ENCODE measurements at regions not wholly inside any gene's neighbourhood (a gene's known extent, or its start where the extent isn't known, plus 50 kb on each side); places are given as distances from the start of the nearest gene placed in this dataset.

- no peak for DNase-seq
These were observed 1777.8 kb upstream of the TENM3 start for GRCh38 chr4:180465364-180465763.

GRCh38 chr4:180483036-180483435 is 1760.2 kb upstream of the TENM3 start:
- DNase-seq, result no peak

GRCh38 chr4:180485407-180485806 is 1757.8 kb upstream of the TENM3 start:
- no peak for DNase-seq

GRCh38 chr4:180486342-180486741 is 1756.9 kb upstream of the TENM3 start:
- DNase-seq, result no peak

GRCh38 chr4:180489787-180490186 is 1753.4 kb upstream of the TENM3 start:
- no peak for DNase-seq

GRCh38 chr4:180491210-180491609 is 1752.0 kb upstream of the TENM3 start:
- no peak for DNase-seq

GRCh38 chr4:180493299-180493698 is 1749.9 kb upstream of the TENM3 start:
- no peak for DNase-seq

GRCh38 chr4:180500154-180500553 is 1743.0 kb upstream of the TENM3 start:
- no peak for DNase-seq

GRCh38 chr4:180512801-180513475 is 1730.3 kb upstream of the TENM3 start:
- DNase-seq, result no peak

GRCh38 chr4:180518906-180519305 is 1724.3 kb upstream of the TENM3 start:
- DNase-seq, result no peak

GRCh38 chr4:180521181-180521580 is 1722.0 kb upstream of the TENM3 start:
- DNase-seq, result no peak

- no peak for DNase-seq
These were observed 1717.6 kb upstream of the TENM3 start for GRCh38 chr4:180525523-180526077.

- DNase-seq, result no peak
These were observed 1715.2 kb upstream of the TENM3 start for GRCh38 chr4:180528003-180528402.

- no peak for DNase-seq
These were observed 1712.4 kb upstream of the TENM3 start for GRCh38 chr4:180530787-180531186.

- no peak for DNase-seq
These were observed 1710.5 kb upstream of the TENM3 start for GRCh38 chr4:180532691-180533090.

- DNase-seq, result no peak
These were observed 1704.7 kb upstream of the TENM3 start for GRCh38 chr4:180538384-180539057.

GRCh38 chr4:180539284-180539683 is 1703.9 kb upstream of the TENM3 start:
- DNase-seq, result no peak

GRCh38 chr4:180541678-180542077 is 1701.5 kb upstream of the TENM3 start:
- no peak for DNase-seq

- no peak for DNase-seq
These were observed 1700.6 kb upstream of the TENM3 start for GRCh38 chr4:180542445-180543100.

GRCh38 chr4:180550106-180550505 is 1693.1 kb upstream of the TENM3 start:
- DNase-seq, result no peak

- no peak for DNase-seq
These were observed 1685.9 kb upstream of the TENM3 start for GRCh38 chr4:180557348-180557747.

- no peak for DNase-seq
These were observed 1685.3 kb upstream of the TENM3 start for GRCh38 chr4:180557950-180558349.

- DNase-seq, result no peak
These were observed 1684.8 kb upstream of the TENM3 start for GRCh38 chr4:180558427-180558826.

- no peak for DNase-seq
These were observed 1682.3 kb upstream of the TENM3 start for GRCh38 chr4:180560896-180561295.

Measured in stimulated activated CD4-positive, alpha-beta T cell treated with anti-CD3 and anti-CD28 coated beads, Interleukin-12 subunit alpha, Interleukin-12 subunit beta, amount 100 ng/mL, for 4 hours (primary cell).